ENCODE measurements at regions not wholly inside any gene's neighbourhood (a gene's known extent, or its start where the extent isn't known, plus 50 kb on each side); places are given as distances from the start of the nearest gene placed in this dataset.

GRCh38 chr12:24266982-24267381 lies 317.5 kb upstream of the SOX5 start:
- no peak for DNase-seq (ENCODE audit: low spot score)
- no peak for TF ChIP-seq CTCF (IDR thresholded peaks at IDR 0.05)
- no peak for ATAC-seq (ENCODE audit: low FRiP score)

GRCh38 chr12:24256684-24257083 lies 307.2 kb upstream of the SOX5 start:
- ATAC-seq (ENCODE audit: low FRiP score) (no peak), DNase-seq (ENCODE audit: low spot score) (no peak)
- TF ChIP-seq CTCF (IDR thresholded peaks at IDR 0.05): no peak

GRCh38 chr12:24255920-24256665 lies 306.6 kb upstream of the SOX5 start:
- TF ChIP-seq CTCF (IDR thresholded peaks at IDR 0.05): no peak
- DNase-seq (ENCODE audit: low spot score) (no peak), ATAC-seq (ENCODE audit: low FRiP score) (no peak)

DNA sequence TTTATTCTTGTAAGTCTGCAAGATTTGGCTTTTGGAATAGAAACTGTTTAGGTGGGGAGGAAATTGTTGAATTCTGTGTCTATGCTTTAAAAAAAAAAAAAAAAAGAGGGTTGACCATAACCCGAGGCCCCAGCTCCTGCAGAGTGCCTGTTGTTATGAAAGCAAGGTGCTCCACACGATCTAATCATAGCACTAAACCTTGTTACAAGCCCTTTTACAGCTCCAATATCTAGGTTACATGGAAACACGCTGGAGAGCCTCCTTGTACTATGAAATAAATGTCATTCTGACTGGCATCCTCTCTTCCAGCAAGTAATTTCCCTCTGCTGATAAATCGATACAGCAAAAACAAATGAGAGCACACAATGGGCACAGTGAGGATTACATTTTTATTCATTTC lies 303.1 kb upstream of the SOX5 start:
- ATAC-seq (ENCODE audit: low FRiP score) (no peak), DNase-seq (ENCODE audit: low spot score) (no peak)
- TF ChIP-seq CTCF (IDR thresholded peaks at IDR 0.05): no peak

DNA sequence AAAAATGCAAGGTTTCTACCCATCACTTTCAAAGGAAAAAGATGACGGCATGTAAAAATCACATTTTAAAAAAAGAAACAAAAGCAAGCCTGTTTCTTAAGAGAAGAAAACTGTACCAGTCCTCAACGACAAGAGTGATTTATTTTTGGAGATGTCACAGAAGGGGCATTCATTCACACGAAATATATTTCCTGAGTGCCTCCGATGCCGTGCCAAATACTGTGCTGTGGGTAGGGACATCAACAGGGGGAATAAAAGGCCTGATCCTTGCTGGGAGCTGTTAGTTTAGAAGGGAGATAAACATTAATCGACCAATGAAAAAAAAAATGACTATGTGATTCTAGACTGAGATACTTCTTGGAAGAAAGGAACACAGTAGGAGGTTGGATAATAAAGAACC lies 297.5 kb upstream of the SOX5 start:
- no peak for TF ChIP-seq CTCF (IDR thresholded peaks at IDR 0.05)
- ATAC-seq (ENCODE audit: low FRiP score): no peak
- DNase-seq (ENCODE audit: low spot score): no peak

DNA sequence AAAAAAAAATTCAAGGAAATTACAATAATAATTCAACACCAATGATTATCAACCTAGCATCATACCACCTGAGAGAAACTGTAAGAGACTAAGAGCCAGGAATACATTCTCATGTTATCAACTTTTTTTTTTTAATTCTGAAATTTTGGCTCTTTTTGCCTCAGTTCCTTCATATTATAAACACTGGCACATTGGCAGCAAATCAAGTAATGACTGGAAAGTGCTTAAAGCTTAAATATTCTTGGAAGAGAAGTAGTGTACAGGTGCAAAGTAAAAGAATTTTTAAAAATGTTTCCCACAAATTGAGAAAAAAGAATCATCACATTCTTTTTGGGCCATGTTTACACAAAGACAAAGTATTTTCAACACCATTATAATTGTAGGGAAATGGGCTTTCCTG lies 296.9 kb upstream of the SOX5 start:
- DNase-seq (ENCODE audit: low spot score): no peak
- ATAC-seq (ENCODE audit: low FRiP score): no peak
- no peak for TF ChIP-seq CTCF (IDR thresholded peaks at IDR 0.05)

GRCh38 chr12:24244801-24245200 lies 295.3 kb upstream of the SOX5 start:
- DNase-seq (ENCODE audit: low spot score) (no peak), ATAC-seq (ENCODE audit: low FRiP score) (no peak)
- no peak for TF ChIP-seq CTCF (IDR thresholded peaks at IDR 0.05)

All from omental fat pad (tissue), 3 donors.